MM.1S (cell line): ENCODE measurements at regions not wholly inside any gene's neighbourhood (a gene's known extent, or its start where the extent isn't known, plus 50 kb on each side); places are given as distances from the start of the nearest gene placed in this dataset.

Experiments
- EZH2 ChIP-seq: fragments of 300-600 bp; sonication (generic); optimal IDR thresholded peaks from 2 replicates; pipeline ENCODE3; 2017; ENCODE audit warnings: low read depth, mild to moderate bottlenecking, antibody characterized with exemption, low read length, mixed read lengths
- EZH2phosphoT487 ChIP-seq: fragments of 300-600 bp; sonication (generic); IDR thresholded peaks from 2 replicates; pipeline ENCODE4 v1.6.1; 2018; ENCODE audit warnings: antibody characterized with exemption, low read length
- TF ChIP-seq, protein P1 (sequence below): fragments of 300-600 bp; sonication (generic); IDR thresholded peaks from 2 replicates; pipeline ENCODE4 v1.5.1; 2016; ENCODE audit warnings: antibody characterized with exemption, low read length, mixed read lengths

DNA sequence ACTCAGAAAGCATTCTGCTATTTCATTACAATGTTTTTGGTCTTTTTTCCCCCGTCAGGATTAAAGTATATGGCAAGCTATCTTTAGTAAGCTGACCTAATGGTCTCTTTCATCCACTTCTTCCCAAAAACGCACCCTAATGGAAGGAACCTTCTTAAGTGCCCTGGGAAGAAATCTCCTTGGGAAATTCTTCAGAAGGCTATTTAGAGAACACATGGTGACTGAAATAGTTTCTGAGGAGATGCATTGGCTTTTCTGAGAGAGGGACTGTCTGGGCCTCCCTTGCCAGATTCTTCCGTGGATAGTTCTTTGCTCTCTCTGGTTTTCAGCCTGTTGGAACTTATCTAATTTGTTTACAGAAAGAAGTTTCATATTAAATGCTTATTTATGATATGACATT is 524.1 kb upstream of the MEF2C start:
- TF ChIP-seq, protein P1, sequence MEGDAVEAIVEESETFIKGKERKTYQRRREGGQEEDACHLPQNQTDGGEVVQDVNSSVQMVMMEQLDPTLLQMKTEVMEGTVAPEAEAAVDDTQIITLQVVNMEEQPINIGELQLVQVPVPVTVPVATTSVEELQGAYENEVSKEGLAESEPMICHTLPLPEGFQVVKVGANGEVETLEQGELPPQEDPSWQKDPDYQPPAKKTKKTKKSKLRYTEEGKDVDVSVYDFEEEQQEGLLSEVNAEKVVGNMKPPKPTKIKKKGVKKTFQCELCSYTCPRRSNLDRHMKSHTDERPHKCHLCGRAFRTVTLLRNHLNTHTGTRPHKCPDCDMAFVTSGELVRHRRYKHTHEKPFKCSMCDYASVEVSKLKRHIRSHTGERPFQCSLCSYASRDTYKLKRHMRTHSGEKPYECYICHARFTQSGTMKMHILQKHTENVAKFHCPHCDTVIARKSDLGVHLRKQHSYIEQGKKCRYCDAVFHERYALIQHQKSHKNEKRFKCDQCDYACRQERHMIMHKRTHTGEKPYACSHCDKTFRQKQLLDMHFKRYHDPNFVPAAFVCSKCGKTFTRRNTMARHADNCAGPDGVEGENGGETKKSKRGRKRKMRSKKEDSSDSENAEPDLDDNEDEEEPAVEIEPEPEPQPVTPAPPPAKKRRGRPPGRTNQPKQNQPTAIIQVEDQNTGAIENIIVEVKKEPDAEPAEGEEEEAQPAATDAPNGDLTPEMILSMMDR, result no peak
- TF ChIP-seq EZH2phosphoT487, result no peak
- TF ChIP-seq EZH2, result no peak
